GM21390 (cell line): ENCODE measurements at regions not wholly inside any gene's neighbourhood (a gene's known extent, or its start where the extent isn't known, plus 50 kb on each side); places are given as distances from the start of the nearest gene placed in this dataset.
A peak's percentile ranks its signal among the peaks of the same experiment; 100 is the strongest.

ENCODE experiments used
- ATAC-seq: cut with Tn5 transposase; IDR thresholded peaks from one replicate; pipeline ENCODE4 v1.9.1; 2021; ENCODE audit not compliant: unreplicated experiment

DNA sequence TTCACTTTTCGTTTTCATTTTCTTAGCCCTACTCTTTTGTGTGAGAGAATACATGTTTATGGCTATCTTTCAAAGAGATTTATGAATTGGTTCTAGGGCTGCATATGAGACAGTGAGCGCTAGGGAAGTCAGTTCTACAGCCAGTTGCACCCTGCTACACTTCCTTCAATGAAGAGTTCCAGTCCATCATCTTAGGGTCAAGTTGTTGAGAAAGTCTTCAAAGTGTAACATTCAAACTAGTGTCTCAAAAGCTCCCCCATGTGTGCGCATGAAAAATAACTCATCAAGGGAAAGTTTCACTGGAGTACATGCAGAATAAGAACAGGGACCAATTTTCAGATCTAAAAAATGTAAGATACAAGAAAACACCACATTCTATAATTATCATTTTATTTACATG is 317.2 kb downstream of the DEPDC1B start:
- ATAC-seq, result peak; percentile 48

DNA sequence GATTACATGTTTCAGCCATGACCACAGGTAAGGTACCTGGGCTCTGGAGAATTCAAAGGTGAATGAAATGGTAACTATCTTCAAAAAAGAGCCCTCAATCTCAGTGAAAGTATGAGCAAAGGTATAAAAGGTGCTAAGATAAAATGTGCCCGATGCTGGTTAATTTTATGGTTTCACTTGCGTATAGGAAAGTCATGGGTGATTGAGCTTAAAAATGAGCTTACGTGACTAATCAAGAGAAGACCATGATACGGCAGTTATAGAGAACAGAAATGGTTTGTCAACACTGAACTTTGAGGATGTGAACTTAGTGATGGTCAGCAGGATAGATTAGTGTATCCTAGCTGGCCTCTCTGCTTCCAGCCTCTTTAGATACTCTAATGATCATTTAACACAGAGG is 320.1 kb downstream of the DEPDC1B start:
- ATAC-seq, result no peak

DNA sequence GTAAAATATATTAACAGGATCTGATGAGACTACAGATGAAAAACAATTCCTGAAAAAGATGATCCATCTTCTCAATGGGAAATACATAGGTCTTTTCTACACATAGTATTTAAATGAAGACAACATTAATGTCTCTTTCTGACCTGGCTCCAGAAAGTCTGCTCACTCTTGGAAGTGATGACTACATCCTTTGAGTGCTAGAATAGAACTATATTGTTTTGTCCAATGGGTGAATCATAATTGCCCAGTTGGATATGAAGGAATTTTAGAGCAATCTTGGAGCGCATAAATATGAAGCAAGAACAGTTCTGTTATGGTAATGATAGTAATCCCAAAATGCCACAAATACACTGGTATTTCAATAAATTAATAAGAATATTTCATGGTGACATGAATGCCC is 322.1 kb downstream of the DEPDC1B start:
- ATAC-seq, result no peak

DNA sequence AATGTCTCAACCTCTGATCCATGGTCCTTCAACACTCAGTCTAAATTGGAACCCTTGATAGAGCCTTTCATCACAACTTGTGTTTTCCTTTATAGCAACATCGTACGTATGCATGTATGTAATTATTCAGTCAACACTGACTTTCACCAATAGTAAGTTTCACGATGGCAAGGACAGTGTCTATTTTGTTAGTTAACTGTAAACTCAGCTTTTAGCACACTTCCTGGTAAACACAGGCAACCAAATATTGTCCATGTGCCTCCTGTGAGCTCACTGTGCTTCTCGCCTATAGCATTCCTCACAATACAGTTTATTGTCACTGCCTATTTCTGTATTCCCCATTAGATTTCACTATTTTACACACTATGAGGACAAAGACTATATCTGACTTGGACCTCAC is 323.1 kb downstream of the DEPDC1B start:
- no peak for ATAC-seq

DNA sequence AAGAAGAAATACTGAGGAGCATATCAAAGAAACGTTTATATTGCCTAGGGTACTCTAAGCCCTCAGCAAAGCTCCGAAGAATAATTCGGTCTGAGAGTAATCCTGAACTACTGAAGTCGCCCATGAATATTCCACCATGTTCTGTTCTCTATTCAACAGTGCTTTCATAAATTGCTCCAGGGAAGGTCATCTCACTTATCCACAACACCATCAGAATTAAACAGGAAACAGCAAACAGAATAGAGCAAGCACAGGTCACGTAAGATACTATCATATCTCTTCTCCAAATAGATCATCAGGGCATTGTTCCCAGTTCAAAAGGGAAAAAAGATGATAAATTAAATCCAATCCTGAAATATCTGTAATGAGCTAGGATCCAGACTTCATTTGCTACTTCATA is 325.6 kb downstream of the DEPDC1B start:
- no peak for ATAC-seq

DNA sequence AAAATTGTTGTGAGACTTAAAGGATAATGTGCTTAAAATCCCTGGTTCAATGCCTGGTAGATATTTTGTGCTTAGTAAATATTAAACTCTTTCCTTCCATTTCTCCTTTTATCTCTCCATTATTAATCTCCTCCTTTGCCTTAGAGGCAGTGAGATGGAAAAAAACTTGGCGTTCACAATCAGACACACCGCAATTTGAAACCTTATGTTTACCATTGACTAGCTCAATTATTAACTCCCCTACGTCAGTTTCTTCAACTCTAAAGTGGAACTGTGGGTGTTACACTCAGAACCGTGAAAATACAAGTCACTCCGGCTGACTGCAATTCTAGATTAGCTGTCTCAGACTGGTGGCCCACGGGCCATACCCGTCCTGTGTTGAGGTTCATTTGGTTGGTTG is 327.2 kb downstream of the DEPDC1B start:
- ATAC-seq, result no peak

DNA sequence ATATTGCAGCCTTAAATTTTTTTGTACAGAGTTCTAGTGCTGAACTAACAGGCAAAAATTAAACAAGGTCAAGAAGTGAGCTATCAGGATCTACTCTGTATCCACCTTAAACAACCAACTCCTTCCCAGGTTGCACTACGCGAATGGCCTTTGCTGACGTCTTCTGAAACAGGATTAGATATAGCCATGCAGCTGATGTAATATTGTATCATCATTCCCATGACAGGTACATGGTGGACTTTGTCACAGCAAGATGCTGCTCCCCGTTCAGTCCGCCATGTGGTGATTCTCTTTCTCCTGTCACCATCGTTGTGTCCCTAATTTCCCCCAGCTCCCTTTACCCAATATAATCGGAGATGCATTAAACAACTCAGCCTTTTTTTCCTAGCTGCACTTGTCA is 328.9 kb downstream of the DEPDC1B start:
- ATAC-seq, result no peak

DNA sequence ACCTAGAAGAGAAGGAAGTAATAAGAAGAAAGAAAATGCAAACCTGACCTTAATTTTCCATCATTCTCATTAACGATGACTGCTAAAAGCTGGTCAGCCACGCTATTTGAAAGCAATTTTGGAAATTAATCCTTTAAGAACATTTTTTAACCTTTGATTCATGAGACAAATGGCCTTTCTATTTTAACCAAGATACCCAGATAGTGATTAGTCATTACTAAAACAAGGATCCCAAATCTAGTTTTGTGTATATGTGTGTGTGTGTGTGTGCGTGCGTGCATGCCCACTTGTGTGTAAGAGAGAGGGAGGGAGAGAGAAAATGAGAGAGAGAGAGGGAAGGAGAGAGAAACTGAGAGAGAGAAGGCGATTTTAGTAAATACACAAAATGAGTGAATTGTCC is 329.5 kb downstream of the DEPDC1B start:
- ATAC-seq, result no peak

DNA sequence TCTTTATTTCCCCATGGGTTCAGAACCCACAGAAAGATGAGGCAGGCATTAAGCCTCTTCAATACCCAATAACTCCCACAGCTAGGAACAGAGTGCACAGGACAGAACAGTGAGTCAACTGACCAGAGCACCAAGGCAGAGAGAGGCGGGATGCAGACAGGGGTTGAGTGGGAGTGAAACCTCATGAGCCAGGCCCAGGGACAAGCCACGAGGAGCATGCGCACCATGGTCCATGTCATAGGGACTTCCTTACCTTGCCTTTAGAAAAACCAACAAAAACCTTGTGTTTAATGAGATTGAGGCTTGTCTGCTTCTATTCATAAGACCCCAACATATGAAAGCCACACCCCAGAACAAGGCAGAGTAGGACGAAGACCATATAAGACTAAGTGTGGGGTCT is 330.6 kb downstream of the DEPDC1B start:
- ATAC-seq, result no peak

DNA sequence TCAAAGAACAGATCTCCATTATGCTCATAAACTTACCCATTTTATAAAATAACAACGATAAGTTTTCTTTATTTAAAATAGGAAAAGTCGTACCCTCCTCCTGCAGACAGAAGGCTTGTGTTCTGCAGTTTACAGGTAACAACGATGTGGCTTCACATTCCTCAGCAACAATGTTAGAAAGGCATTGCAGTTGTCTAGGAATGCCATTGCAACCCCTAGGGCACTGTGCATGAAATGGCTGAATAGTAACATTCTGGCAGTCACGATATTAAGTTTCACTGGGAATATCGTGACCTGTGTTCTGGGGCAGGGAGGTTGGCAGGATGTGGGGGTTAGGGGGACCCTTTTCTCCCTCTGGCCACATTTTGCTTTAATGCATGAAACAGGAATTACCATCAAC is 331.9 kb downstream of the DEPDC1B start:
- ATAC-seq, result no peak

DNA sequence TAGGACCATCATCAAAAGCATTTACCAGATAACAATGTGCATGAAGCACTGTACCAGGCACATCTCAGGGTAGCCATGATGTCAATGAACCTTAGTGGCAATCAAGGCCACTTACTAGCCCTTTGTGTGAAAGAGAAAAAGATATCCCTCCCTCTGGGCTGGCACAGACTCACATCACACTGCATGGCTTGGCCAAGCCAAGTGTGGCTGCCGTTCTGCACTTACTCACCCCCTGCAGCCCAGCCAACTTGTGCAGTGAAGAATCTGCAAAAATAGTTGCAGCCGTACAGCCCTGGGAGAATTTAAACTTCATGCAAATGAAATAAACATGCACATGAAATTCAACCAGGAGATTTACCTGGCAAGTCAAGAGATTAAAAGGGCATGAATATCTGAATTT is 333.5 kb downstream of the DEPDC1B start:
- no peak for ATAC-seq

DNA sequence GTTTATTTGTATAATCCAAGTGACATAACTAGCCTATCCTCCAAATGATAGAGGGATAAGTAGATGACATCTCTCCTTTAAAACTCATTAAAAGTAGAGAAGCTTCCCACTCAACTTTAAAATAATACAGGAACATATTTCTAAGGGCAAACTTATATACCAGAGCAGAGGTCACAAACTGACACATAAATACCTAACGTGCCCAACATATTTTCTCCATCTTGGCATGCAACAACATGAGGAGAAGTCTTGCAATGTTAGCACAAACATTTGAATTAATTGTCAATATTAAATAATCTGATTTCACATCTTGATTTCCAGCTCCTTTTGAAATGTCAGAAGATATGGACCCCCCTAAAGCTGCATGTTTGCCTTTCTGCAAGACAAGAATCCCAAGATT is 335.0 kb downstream of the DEPDC1B start:
- ATAC-seq, result no peak

DNA sequence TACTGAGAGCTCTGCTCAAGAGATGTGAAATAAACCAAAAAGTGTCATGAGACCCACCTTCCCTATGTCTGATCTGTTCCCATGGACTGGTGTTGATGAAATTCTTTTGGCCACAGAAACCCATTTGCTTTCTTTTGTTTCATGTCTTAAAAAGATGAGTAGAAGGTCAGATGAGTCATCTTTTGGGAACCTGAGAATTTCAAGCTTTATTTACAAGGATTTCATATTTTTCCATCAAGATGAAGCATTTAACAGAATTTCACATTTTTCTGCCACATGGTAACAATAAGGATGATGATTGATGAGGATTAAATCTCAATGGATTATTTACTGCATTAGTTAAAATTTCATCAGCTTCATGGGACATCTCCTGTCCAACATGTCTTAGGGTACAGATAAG is 337.8 kb downstream of the DEPDC1B start:
- no peak for ATAC-seq

DNA sequence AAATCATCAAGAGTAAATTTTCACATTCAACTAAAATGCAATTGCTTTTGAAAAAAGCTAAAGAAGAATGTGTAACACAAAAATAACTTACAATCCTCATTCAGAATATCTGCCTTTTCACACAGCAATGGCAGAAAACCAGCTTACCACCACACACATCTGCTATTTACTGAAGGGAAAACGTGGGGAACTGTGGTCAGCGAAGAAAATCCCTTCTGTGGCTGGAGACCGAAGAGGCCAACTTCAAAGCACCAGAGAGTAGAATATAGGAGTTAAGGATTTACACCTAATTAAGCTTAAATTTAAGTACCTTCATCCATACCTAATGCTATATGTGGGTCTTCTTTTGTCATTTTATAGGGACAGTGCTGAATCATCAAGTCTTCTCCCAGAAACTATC is 339.6 kb downstream of the DEPDC1B start:
- ATAC-seq, result no peak

DNA sequence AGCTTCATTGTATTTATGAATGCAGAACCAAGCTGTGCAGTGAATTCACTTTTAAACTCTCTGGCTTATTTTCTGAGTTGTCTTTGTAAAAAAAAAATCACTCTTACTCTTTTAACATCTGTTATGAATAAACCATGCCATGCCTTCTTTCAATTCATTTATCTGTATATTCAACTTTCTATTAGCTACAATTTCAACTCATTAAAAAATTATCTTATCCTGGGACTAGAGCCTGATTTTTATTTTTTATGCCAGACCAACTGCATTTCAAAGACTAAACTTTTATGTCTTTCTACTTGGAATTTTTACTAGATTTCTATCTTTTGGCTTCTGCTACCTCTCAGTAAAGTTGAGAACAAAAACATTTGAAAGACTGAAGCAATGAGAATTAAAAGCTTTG is 342.7 kb downstream of the DEPDC1B start:
- no peak for ATAC-seq

DNA sequence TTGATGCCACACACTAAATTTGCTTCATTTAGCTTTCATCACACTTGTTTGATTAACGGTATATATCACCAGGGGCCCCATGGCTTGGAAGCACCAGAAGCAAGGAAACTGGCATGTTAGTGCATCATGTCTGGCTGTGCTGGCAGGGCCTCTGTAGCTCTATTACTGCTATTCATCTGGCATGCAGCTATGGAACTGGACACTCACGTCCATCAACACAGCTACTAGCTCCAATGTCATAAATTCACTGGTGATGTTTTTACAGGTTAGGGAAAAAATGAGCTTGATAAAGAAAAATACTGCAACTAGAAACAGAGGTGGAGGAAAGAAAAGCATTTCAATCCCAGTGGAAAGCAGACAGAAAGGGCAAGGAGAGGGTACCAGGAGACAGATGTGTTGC is 343.2 kb downstream of the DEPDC1B start:
- no peak for ATAC-seq

DNA sequence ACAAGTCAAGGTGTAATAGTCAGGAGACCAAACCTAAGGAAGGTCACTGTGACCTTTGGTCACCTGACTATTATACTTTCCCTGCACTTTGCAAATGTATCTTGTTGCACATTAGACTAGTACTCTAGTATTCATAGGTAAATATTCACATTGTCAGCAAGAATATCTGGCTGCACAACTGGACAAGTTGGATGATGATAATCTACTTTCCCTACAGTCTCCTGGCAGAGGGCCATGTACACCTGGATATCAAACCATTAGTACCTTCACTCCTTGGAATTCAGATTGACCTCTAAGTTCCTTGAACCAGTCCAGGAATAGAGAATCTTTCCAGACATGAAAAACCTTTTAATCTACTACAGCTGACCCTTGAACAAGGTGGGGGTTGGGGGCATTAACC is 344.8 kb downstream of the DEPDC1B start:
- no peak for ATAC-seq

DNA sequence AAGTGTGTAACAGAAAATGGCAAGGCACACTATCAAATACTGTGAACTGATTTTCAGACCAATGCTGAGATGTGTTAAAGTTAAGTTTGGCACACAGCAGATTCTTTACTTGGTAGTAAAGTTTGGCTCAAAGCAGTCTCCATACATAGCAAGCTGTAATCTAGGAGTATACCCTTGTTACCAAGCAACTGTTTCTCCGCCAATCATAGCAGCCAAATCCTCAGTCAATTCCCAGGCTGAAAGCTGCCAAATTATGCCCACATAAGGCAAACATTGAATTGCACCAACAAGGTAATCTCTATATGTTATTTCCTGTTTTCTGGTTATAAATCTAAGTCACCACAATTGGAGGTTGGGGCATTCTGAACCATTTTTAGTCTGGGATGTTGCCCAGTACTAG is 345.7 kb downstream of the DEPDC1B start:
- no peak for ATAC-seq

DNA sequence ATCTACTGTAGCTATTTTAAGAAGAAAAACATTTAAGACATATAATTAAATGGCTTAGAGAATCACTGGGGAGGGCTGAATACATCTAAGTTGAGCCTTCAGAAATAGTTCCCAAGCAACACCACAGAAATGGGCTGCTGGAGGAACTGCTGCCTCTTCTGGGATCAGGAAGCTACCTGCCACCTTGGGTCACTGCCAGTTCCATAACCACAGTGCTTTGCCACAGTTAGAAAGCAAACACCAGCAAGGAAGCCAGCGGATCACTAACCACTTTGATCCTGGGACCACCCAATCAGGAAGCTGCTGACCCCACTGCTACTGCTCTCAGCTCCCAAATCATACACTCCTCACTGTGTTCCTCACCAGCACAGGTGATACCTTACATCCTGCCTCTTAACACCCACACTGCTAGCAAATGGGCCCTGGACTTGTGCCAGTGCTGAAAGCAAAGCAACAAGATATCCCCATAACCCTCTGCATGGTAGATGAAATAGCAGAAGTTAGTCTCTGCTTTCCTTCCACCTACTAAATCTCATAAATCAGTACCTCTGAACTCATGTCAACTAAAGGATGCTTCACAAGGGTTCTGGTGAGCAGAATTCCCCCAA is 346.9 kb downstream of the DEPDC1B start:
- no peak for ATAC-seq

DNA sequence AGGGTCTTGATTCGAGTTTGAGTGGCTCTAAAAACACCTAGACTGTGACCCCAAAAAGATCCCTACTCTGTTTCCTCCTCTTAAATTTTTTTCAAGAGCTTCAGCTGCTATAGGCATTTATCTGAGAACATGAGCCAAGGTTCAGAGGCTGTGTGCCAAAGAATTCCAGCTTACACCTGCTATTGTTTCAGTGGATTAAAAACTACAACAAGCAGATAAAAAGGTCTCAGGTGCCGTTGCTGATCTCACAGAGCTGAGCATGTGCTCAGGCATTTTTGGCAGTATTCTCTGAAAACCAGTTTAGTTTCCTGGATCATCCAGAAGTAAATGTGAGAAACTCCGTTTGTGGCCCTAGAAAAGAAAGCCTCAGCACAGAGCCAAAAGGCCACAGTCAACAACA is 349.2 kb downstream of the DEPDC1B start:
- ATAC-seq, result no peak

DNA sequence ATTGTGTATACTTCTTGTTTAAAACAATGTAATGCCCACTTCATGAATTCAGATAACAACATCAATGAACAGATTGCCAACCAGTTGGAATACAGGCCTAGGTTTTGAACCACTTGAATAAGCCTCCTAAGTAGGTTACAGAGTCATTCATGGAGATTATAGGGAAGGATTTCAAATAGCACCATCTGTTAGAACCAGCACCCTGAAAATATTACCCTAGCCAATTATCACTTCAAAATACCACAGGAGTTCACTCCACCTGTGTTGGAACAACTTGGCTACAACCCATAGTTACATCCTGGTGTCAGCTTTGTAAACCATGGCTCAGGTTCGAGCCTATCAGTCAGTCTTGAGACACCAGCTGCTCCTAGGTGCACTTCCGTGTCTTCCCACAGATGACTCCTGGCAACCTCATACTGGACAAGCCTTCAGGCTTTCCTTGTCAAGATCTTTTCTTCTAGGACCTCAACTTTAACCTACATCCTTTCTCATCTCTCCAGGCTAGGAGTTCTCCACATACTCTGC is 350.0 kb downstream of the DEPDC1B start:
- ATAC-seq, result no peak

DNA sequence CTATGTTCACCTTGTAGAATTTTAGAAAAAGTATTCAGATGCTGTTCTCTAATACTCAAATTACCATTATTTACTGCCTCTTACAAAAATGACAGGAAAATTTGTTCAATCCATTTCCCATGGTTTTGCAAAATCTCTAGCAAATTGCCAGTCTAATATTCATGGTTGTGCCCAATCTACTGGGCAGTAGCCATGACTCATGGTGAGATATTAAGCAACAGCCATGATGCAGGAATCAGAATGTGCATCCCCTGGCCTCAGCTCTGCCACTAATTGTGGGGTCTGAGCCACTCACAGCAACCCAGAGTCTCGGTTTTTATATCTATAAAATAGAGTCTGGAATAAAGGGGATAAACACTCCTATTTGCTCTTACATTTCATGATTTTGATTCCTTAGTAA is 353.6 kb downstream of the DEPDC1B start:
- ATAC-seq, result no peak

DNA sequence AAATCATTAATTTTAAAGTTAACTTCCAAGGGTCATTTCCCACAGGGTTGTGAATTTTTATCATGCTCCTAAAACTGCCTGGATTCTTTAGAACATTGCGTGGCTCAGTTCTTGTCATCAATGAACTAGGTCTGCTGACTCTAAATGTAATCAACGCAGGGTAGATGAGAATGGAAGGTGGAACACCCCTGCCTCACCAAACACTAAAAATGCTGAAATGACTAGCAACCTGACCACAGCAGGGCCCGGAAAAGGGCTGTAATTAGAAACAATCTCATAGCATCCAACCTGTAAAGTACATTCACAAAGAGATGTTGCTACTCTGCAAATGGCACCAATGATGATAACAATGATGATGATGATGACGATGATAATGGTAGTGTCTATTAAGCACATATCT is 356.9 kb downstream of the DEPDC1B start:
- ATAC-seq, result no peak
